Heart left ventricle (tissue), 16 donors: ENCODE measurements at regions not wholly inside any gene's neighbourhood (a gene's known extent, or its start where the extent isn't known, plus 50 kb on each side); places are given as distances from the start of the nearest gene placed in this dataset.
"Not testable (repeated sequence)": the region's sequence is repeated elsewhere in the genome, so short reads cannot be mapped to it uniquely, and the experiment has no call there.

Experiments used
- ATAC-seq, 4 donors: fragments of 200-7000 bp; cut with Tn5 transposase; one replicate each; pipeline ENCODE4 v1.9.1; 2020 to 2022; ENCODE audit warnings: moderate library complexity in 4 of 4, mild to moderate bottlenecking in 3 of 4, moderate number of reproducible peaks in 1 of 4
- DNase-seq, 5 donors: peaks; one replicate each; pipeline ENCODE4 v3.0.0-alpha.2; 2020
- H3K27ac ChIP-seq, 12 donors: fragments of 200-600 bp; sonication (generic) in 4 of 12; one replicate each; pipeline versions ENCODE4 v1.5.0 to v1.8.0; 2016 to 2022; ENCODE audit warnings: mild to moderate bottlenecking in 2 of 12
- H3K27me3 ChIP-seq, 9 donors: fragments of 200-600 bp; sonication (generic) in 2 of 9; one replicate each; pipeline versions ENCODE4 v1.5.1 to v1.8.0; 2016 to 2022; ENCODE audit warnings: mild to moderate bottlenecking in 3 of 9
- H3K36me3 ChIP-seq, 9 donors: fragments of 200-600 bp; sonication (generic) in 2 of 9; one replicate each; pipeline versions ENCODE4 v1.5.0 to v1.8.0; 2018 to 2022; ENCODE audit warnings: mild to moderate bottlenecking in 2 of 9
- H3K4me1 ChIP-seq, 12 donors: fragments of 200-600 bp; sonication (generic) in 4 of 12; one replicate each; pipeline versions ENCODE4 v1.5.0 to v1.8.0; 2016 to 2022; ENCODE audit warnings: mild to moderate bottlenecking in 3 of 12
- H3K4me3 ChIP-seq, 12 donors: fragments of 200-600 bp; sonication (generic) in 4 of 12; one replicate each; pipeline versions ENCODE4 v1.5.0 to v1.8.0; 2017 to 2022; ENCODE audit warnings: mild to moderate bottlenecking in 9 of 12, moderate library complexity in 4 of 12
- H3K9me3 ChIP-seq, 12 donors: fragments of 200-600 bp; sonication (generic) in 4 of 12; one replicate each; pipeline versions ENCODE4 v1.5.0 to v1.8.0; 2016 to 2022; ENCODE audit warnings: mild to moderate bottlenecking in 1 of 12
- POLR2A ChIP-seq, 2 donors: fragments of 450-650 bp; IDR thresholded peaks; one replicate each; pipeline ENCODE4 v1.6.1; 2017; ENCODE audit warnings: antibody characterized with exemption in 2 of 2, mild to moderate bottlenecking in 2 of 2, moderate library complexity in 2 of 2
- WGBS, 4 donors: extraction: QIAGEN DNeasy Blood & Tissue Kit in 2 of 4; methylation state at CpG; one replicate each; pipeline versions ENCODE4 v1.1.5 to v1.1.7; 2013 to 2018; 5-methylcytosine and 5-hydroxymethylcytosine counted together
- intact Hi-C, 10 donors: fragments of 100-400 bp; cut with DNase I; formaldehyde crosslinking; loops; one replicate each; pipeline versions ENCODE4 v1.11.1 to v1.14.2; 2022
- TF ChIP-seq, protein P1 (sequence below), 12 donors: fragments of 200-600 bp; sonication (generic) in 4 of 12; IDR thresholded peaks; one replicate each; pipeline versions ENCODE4 v1.5.0 to v1.8.0; 2018 to 2022; ENCODE audit warnings: antibody characterized with exemption in 12 of 12, mild to moderate bottlenecking in 5 of 12
- donor health status: ischemic (EF 13 %, LVEDD 7.1; RV severe dilation, severe dysfunction).
- donor health status: healthy with polysubstance abuse.
- donor health status: DM: no; HTN: yes; CAD: no.
- donor health status: DM: no; HTN: no; CAD: no.
- donor health status: ischemic (EF 25% LVEDD 6.9; RV normal size, moderate dysfunction).
- donor health status: ischemic (EF 25% LVEDD 5.7; RV mildly dilated, moderate dysfunction).
- donor health status: healthy.
- donor health status: DM: yes; HTN: yes; CAD: no.
- donor health status: ischemic (EF 35%, LVEDD 5.7; RV mildly dilated, moderate dysfunction).
- donor health status: nonischemic (EF 11% LVEDD 7.7; RV severe dilation, severe dysfunction).
- donor health status: DM: yes; HTN: yes; CAD: no.
- donor health status: PGD.
- donor health status: ischemic (EF 29% LVEDD 5.4; RV normal size, mild dysfunction).
- donor health status: nonischemic (EF 23%, LVEDD 6.1; RV moderate dilation, normal function).

DNA sequence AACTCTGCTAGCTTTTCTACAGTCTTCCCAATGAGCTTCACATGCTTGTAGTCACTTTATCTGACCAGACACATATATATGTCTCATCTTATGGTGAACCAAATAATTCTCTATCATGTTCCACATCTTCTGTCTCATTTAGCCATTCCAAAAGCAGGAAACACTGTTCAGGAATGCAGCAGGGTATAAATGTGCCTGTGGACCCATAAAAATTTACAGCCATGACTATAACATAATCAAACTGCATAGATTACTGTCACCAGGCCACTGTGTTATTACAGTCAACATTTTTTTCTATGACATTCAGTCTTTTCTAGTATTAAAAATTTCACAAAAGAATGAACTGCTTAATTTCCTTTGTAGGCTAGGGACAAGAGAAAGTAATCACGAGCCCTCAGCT is 170.0 kb upstream of the NPY2R start:
- no peak overlapping the region for H3K4me3 ChIP-seq
- H3K27ac ChIP-seq: no peak overlapping the region
- no peaks in the 10 kb centered on the region for H3K36me3 ChIP-seq
- no peaks in the 10 kb centered on the region for H3K9me3 ChIP-seq
- intact Hi-C loops: no loop called here
- DNase-seq: no peak
- WGBS, 4 donors: 69 to 78% (median 75%) methylated on average over 1 of the region's 1 CpG
- no peak for ATAC-seq
- H3K4me1 ChIP-seq: no peaks in the 10 kb centered on the region
- H3K27me3 ChIP-seq: no peaks in the 10 kb centered on the region
- TF ChIP-seq, protein P1, sequence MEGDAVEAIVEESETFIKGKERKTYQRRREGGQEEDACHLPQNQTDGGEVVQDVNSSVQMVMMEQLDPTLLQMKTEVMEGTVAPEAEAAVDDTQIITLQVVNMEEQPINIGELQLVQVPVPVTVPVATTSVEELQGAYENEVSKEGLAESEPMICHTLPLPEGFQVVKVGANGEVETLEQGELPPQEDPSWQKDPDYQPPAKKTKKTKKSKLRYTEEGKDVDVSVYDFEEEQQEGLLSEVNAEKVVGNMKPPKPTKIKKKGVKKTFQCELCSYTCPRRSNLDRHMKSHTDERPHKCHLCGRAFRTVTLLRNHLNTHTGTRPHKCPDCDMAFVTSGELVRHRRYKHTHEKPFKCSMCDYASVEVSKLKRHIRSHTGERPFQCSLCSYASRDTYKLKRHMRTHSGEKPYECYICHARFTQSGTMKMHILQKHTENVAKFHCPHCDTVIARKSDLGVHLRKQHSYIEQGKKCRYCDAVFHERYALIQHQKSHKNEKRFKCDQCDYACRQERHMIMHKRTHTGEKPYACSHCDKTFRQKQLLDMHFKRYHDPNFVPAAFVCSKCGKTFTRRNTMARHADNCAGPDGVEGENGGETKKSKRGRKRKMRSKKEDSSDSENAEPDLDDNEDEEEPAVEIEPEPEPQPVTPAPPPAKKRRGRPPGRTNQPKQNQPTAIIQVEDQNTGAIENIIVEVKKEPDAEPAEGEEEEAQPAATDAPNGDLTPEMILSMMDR (IDR thresholded peaks at IDR 0.05): no peak
- TF ChIP-seq POLR2A (IDR thresholded peaks at IDR 0.05): no peak

GRCh38 chr4:155039162-155039561 is 169.3 kb upstream of the NPY2R start:
- no peak for TF ChIP-seq POLR2A (IDR thresholded peaks at IDR 0.05)
- TF ChIP-seq, protein P1 (IDR thresholded peaks at IDR 0.05): no peak
- ATAC-seq: no peak
- intact Hi-C loops: no loop called here

GRCh38 chr4:155040031-155040430 is 168.4 kb upstream of the NPY2R start:
- Histone ChIP-seq H3K27me3 (no peaks in the 10 kb centered on the region), H3K4me1 (no peaks in the 10 kb centered on the region), H3K27ac (no peak overlapping the region), H3K4me3 (no peak overlapping the region), H3K9me3 (no peaks in the 10 kb centered on the region), H3K36me3 (no peaks in the 10 kb centered on the region)
- DNase-seq (no peak), ATAC-seq (no peak)
- TF ChIP-seq, protein P1 (IDR thresholded peaks at IDR 0.05): no peak
- no peak for TF ChIP-seq POLR2A (IDR thresholded peaks at IDR 0.05)
- intact Hi-C loops: no loop called here
- 79 to 94% (median 87%) methylated on average over 3 of the region's 3 CpGs for WGBS, 4 donors

More at GRCh38 chr4:155039162-155039561, 169.3 kb upstream of the NPY2R start:
- Histone ChIP-seq H3K27me3 (no peaks in the 10 kb centered on the region), H3K4me1 (no peaks in the 10 kb centered on the region), H3K4me3 (no peak overlapping the region), H3K27ac (no peak overlapping the region), H3K9me3 (no peaks in the 10 kb centered on the region), H3K36me3 (no peaks in the 10 kb centered on the region)
- no peak for DNase-seq

GRCh38 chr4:155042014-155042413 is 166.4 kb upstream of the NPY2R start:
- H3K9me3 ChIP-seq: peaks cover 0 to 3% (median 0%) of the 10 kb centered on the region in 12 donors
- ATAC-seq (no peak), DNase-seq (no peak)
- H3K27me3 ChIP-seq: no peaks in the 10 kb centered on the region
- TF ChIP-seq, protein P1 (IDR thresholded peaks at IDR 0.05): no peak
- TF ChIP-seq POLR2A (IDR thresholded peaks at IDR 0.05): no peak
- intact Hi-C loops: no loop called here
- no peak overlapping the region for H3K4me3 ChIP-seq
- no peak overlapping the region for H3K27ac ChIP-seq
- WGBS, 4 donors: 39 to 52% (median 42%) methylated on average over 2 of the region's 2 CpGs
- no peaks in the 10 kb centered on the region for H3K4me1 ChIP-seq
- H3K36me3 ChIP-seq: no peaks in the 10 kb centered on the region

GRCh38 chr4:155044251-155044650 is 164.2 kb upstream of the NPY2R start:
- H3K4me3 ChIP-seq, H3K36me3 ChIP-seq, DNase-seq, H3K27ac ChIP-seq, ATAC-seq, H3K4me1 ChIP-seq, H3K27me3 ChIP-seq, intact Hi-C loops: not testable (repeated sequence)
- WGBS, 4 donors: 85 to 95% (median 94%) methylated on average over 15 to 22 of the region's 22 CpGs
- H3K9me3 ChIP-seq: peaks cover 0 to 20% (median 5%) of the 10 kb centered on the region in 12 donors
